ENCODE measurements at regions not wholly inside any gene's neighbourhood (a gene's known extent, or its start where the extent isn't known, plus 50 kb on each side); places are given as distances from the start of the nearest gene placed in this dataset.

- no peak for TF ChIP-seq CTCF (conservative IDR thresholded peaks at IDR 0.05)
- no peak for TF ChIP-seq EZH2 (IDR thresholded peaks at IDR 0.05; ENCODE audit: low read depth)
- intact Hi-C loops (cut with micrococcal nuclease; ENCODE audit: unreplicated experiment), result loop anchor here (10.0 kb wide), 1 partner anchor 91 kb away; no protein-coding TSS in a partner anchor
- H2AFZ ChIP-seq, result no peak overlapping the region
- H3F3A ChIP-seq (ENCODE audit: insufficient read depth, low read depth), result no peaks in the 10 kb centered on the region
- no peaks in the 10 kb centered on the region for H3K4me1 ChIP-seq (replicated peaks; ENCODE audit: insufficient read depth)
- H3K9me2 ChIP-seq (ENCODE audit: insufficient read depth), result no peaks in the 10 kb centered on the region
- ChIA-PET POLR2A (ENCODE audit: unreplicated experiment) (no interaction called here), CTCF (no interaction called here)
- no peak overlapping the region for H3K4me3 ChIP-seq
- H3K4me2 ChIP-seq, result no peak overlapping the region
- DNase-seq, result no peak
- H3K27me3 ChIP-seq (ENCODE audit: insufficient read depth, low read depth), result no peaks in the 10 kb centered on the region
- no peaks in the 10 kb centered on the region for H3K79me2 ChIP-seq (ENCODE audit: low read depth)
- H3K36me3 ChIP-seq (ENCODE audit: low read depth), result no peaks in the 10 kb centered on the region
- H3K27ac ChIP-seq, result no peak overlapping the region
- H3K9me3 ChIP-seq (ENCODE audit: insufficient read depth, low read depth), result no peaks in the 10 kb centered on the region
- BruUV-seq (replicated peaks), result no TSS peak
- no peaks in the 10 kb centered on the region for H4K20me1 ChIP-seq (ENCODE audit: insufficient read depth)
Observed at GRCh38 chr5:54653956-54654614, 136.5 kb downstream of the SNX18 start.

GRCh38 chr5:54651482-54652076, 134.0 kb downstream of the SNX18 start:
- no peaks in the 10 kb centered on the region for H3K79me2 ChIP-seq (ENCODE audit: low read depth)
- intact Hi-C loops (cut with micrococcal nuclease; ENCODE audit: unreplicated experiment), result loop anchor here (10.0 kb wide), 1 partner anchor 93 kb away; no protein-coding TSS in a partner anchor
- no peaks in the 10 kb centered on the region for H3K36me3 ChIP-seq (ENCODE audit: low read depth)
- 0 out of 2 replicates have a peak overlapping the region, but pooled peaks have one; percentile 67 for H2AFZ ChIP-seq
- no peak overlapping the region for H3K4me2 ChIP-seq
- DNase-seq, result peak; percentile 22 to 49
- H3K27ac ChIP-seq, result no peak overlapping the region
- TF ChIP-seq CTCF (conservative IDR thresholded peaks at IDR 0.05), result no peak
- no peak for TF ChIP-seq EZH2 (IDR thresholded peaks at IDR 0.05; ENCODE audit: low read depth)
- no TSS peak for BruUV-seq (replicated peaks)
- no peaks in the 10 kb centered on the region for H3K9me2 ChIP-seq (ENCODE audit: insufficient read depth)
- no peaks in the 10 kb centered on the region for H4K20me1 ChIP-seq (ENCODE audit: insufficient read depth)
- H3K9me3 ChIP-seq (ENCODE audit: insufficient read depth, low read depth), result no peaks in the 10 kb centered on the region
- H3K27me3 ChIP-seq (ENCODE audit: insufficient read depth, low read depth), result no peaks in the 10 kb centered on the region
- H3F3A ChIP-seq (ENCODE audit: insufficient read depth, low read depth), result no peaks in the 10 kb centered on the region
- ChIA-PET POLR2A (ENCODE audit: unreplicated experiment) (no interaction called here), CTCF (no interaction called here)
- no peaks in the 10 kb centered on the region for H3K4me1 ChIP-seq (replicated peaks; ENCODE audit: insufficient read depth)
- no peak overlapping the region for H3K4me3 ChIP-seq

GRCh38 chr5:54649041-54649504, 131.5 kb downstream of the SNX18 start:
- no peak for DNase-seq
- no peak for TF ChIP-seq CTCF (conservative IDR thresholded peaks at IDR 0.05)
- TF ChIP-seq EZH2 (IDR thresholded peaks at IDR 0.05; ENCODE audit: low read depth), result no peak
- intact Hi-C loops (cut with micrococcal nuclease; ENCODE audit: unreplicated experiment), result no loop called here
- Histone ChIP-seq H3K27ac (no peak overlapping the region), H3K9me3 (ENCODE audit: insufficient read depth, low read depth) (no peaks in the 10 kb centered on the region), H3K79me2 (ENCODE audit: low read depth) (no peaks in the 10 kb centered on the region), H3F3A (ENCODE audit: insufficient read depth, low read depth) (peaks cover 8% of the 10 kb centered on the region; the same call in 1 of the 2 replicates), H3K36me3 (ENCODE audit: low read depth) (no peaks in the 10 kb centered on the region), H3K4me3 (no peak overlapping the region), H3K9me2 (ENCODE audit: insufficient read depth) (no peaks in the 10 kb centered on the region), H3K27me3 (ENCODE audit: insufficient read depth, low read depth) (no peaks in the 10 kb centered on the region), H3K4me1 (replicated peaks; ENCODE audit: insufficient read depth) (peaks cover 8% of the 10 kb centered on the region), H4K20me1 (ENCODE audit: insufficient read depth) (no peaks in the 10 kb centered on the region), H3K4me2 (no peak overlapping the region), H2AFZ (no peak overlapping the region)
- ChIA-PET POLR2A (ENCODE audit: unreplicated experiment) (no interaction called here), CTCF (no interaction called here)
- BruUV-seq (replicated peaks), result no TSS peak

All from PC-9 (cell line).